Neural cell (in vitro differentiated cells): ENCODE measurements at regions not wholly inside any gene's neighbourhood (a gene's known extent, or its start where the extent isn't known, plus 50 kb on each side); places are given as distances from the start of the nearest gene placed in this dataset.

Experiments
- MXI1 ChIP-seq: fragments of 450-650 bp; conservative IDR thresholded peaks from 2 replicates; pipeline ENCODE4 v1.6.1; 2014; ENCODE audit warnings: antibody characterized with exemption, mild to moderate bottlenecking; ENCODE audit not compliant: poor library complexity, severe bottlenecking
- SMC3 ChIP-seq: fragments of 450-650 bp; conservative IDR thresholded peaks from 2 replicates; pipeline ENCODE4 v1.6.1; 2014; ENCODE audit warnings: antibody characterized with exemption, mild to moderate bottlenecking, moderate library complexity; ENCODE audit not compliant: poor library complexity
- TF ChIP-seq, protein P1 (sequence below): fragments of 450-650 bp; IDR thresholded peaks from 2 replicates; pipeline ENCODE4 v1.5.1; 2014; ENCODE audit warnings: antibody characterized with exemption, mild to moderate bottlenecking, moderate library complexity; ENCODE audit not compliant: poor library complexity, severe bottlenecking
- TF ChIP-seq, protein P2 (sequence below): IDR thresholded peaks from 2 replicates; pipeline ENCODE4 v1.6.1; 2012; ENCODE audit warnings: borderline replicate concordance

DNA sequence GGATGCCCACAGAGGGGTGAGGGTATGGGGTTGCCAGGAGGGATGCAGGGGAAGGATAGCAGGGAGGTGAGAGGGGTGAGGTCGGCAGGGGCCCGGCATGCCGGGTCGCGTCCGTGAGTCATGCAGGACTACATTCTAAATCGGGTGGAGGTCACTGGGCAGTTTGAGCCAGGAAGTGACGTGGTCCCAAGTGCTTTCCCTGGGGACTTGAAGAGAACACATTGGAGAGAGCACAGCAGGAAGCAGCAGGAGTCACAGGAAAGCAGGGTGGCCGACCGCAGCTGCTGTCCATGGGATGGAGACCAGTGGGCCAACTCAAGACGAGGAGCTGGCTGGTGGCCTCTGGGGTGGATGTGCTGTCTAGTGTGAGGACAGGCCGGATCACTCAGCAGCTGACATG, 92.0 kb upstream of the WASF3 start:
- TF ChIP-seq, protein P1, sequence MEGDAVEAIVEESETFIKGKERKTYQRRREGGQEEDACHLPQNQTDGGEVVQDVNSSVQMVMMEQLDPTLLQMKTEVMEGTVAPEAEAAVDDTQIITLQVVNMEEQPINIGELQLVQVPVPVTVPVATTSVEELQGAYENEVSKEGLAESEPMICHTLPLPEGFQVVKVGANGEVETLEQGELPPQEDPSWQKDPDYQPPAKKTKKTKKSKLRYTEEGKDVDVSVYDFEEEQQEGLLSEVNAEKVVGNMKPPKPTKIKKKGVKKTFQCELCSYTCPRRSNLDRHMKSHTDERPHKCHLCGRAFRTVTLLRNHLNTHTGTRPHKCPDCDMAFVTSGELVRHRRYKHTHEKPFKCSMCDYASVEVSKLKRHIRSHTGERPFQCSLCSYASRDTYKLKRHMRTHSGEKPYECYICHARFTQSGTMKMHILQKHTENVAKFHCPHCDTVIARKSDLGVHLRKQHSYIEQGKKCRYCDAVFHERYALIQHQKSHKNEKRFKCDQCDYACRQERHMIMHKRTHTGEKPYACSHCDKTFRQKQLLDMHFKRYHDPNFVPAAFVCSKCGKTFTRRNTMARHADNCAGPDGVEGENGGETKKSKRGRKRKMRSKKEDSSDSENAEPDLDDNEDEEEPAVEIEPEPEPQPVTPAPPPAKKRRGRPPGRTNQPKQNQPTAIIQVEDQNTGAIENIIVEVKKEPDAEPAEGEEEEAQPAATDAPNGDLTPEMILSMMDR = no peak
- TF ChIP-seq MXI1 (no peak), SMC3 (no peak)
- TF ChIP-seq, protein P2, sequence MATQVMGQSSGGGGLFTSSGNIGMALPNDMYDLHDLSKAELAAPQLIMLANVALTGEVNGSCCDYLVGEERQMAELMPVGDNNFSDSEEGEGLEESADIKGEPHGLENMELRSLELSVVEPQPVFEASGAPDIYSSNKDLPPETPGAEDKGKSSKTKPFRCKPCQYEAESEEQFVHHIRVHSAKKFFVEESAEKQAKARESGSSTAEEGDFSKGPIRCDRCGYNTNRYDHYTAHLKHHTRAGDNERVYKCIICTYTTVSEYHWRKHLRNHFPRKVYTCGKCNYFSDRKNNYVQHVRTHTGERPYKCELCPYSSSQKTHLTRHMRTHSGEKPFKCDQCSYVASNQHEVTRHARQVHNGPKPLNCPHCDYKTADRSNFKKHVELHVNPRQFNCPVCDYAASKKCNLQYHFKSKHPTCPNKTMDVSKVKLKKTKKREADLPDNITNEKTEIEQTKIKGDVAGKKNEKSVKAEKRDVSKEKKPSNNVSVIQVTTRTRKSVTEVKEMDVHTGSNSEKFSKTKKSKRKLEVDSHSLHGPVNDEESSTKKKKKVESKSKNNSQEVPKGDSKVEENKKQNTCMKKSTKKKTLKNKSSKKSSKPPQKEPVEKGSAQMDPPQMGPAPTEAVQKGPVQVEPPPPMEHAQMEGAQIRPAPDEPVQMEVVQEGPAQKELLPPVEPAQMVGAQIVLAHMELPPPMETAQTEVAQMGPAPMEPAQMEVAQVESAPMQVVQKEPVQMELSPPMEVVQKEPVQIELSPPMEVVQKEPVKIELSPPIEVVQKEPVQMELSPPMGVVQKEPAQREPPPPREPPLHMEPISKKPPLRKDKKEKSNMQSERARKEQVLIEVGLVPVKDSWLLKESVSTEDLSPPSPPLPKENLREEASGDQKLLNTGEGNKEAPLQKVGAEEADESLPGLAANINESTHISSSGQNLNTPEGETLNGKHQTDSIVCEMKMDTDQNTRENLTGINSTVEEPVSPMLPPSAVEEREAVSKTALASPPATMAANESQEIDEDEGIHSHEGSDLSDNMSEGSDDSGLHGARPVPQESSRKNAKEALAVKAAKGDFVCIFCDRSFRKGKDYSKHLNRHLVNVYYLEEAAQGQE = no peak
